ENCODE measurements at regions not wholly inside any gene's neighbourhood (a gene's known extent, or its start where the extent isn't known, plus 50 kb on each side); places are given as distances from the start of the nearest gene placed in this dataset.

GRCh38 chr14:28901631-28902030, 135.0 kb downstream of the FOXG1 start:
- Histone ChIP-seq H4K20me1 (replicated peaks; ENCODE audit: control insufficient read depth, insufficient read depth, low read length) (no peaks in the 10 kb centered on the region), H3K27me3 (ENCODE audit: control insufficient read depth in 2 of 2, insufficient read depth in 2 of 2, low read length in 2 of 2) (no peaks in the 10 kb centered on the region), H3K4me1 (replicated peaks in 1 of 2; ENCODE audit: control insufficient read depth in 2 of 2, insufficient read depth in 2 of 2, low read length in 2 of 2) (no peaks in the 10 kb centered on the region), H3K9me1 (ENCODE audit: control insufficient read depth, insufficient read depth, low read length) (no peaks in the 10 kb centered on the region), H3K9ac (ENCODE audit: insufficient read depth in 1 of 2, low read depth in 2 of 2, low read length in 2 of 2) (no peak overlapping the region), H3K79me2 (ENCODE audit: control insufficient read depth, insufficient read depth, low read length) (no peaks in the 10 kb centered on the region), H3K27ac (ENCODE audit: extremely low read depth, low read depth, low read length) (no peak overlapping the region), H3K4me3 (no peak overlapping the region), H3K9me3 (replicated peaks; ENCODE audit: control insufficient read depth, insufficient read depth, low read depth, low read length) (0 out of 2 replicates have a peak, but pooled peaks cover under 1% of the 10 kb centered on the region), H2AFZ (ENCODE audit: low read depth, low read length) (no peak overlapping the region), H3K4me2 (ENCODE audit: insufficient read depth, low read length) (no peak overlapping the region), H3K36me3 (ENCODE audit: control insufficient read depth, insufficient read depth, low read length) (no peaks in the 10 kb centered on the region)
- ChIA-PET POLR2A (no interaction called here), CTCF (ENCODE audit: low intra/inter-chr PET ratio) (no interaction called here)
- in situ Hi-C loops (cut with MboI) (no loop called here), intact Hi-C loops (cut with micrococcal nuclease) (no loop called here)
- TF ChIP-seq, protein P1, sequence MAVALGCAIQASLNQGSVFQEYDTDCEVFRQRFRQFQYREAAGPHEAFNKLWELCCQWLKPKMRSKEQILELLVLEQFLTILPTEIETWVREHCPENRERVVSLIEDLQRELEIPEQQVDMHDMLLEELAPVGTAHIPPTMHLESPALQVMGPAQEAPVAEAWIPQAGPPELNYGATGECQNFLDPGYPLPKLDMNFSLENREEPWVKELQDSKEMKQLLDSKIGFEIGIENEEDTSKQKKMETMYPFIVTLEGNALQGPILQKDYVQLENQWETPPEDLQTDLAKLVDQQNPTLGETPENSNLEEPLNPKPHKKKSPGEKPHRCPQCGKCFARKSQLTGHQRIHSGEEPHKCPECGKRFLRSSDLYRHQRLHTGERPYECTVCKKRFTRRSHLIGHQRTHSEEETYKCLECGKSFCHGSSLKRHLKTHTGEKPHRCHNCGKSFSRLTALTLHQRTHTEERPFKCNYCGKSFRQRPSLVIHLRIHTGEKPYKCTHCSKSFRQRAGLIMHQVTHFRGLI (CRISPR knock-in tag; IDR thresholded peaks at IDR 0.05): no peak
- TF ChIP-seq ZNF785 (CRISPR knock-in tag; IDR thresholded peaks at IDR 0.05): no peak
- no peak for TF ChIP-seq E2F4 (CRISPR knock-in tag; IDR thresholded peaks at IDR 0.05; ENCODE audit: low read depth)
- BruUV-seq (replicated peaks): no TSS peak
- FAIRE-seq (no peak), ATAC-seq (no peak), DNase-seq (ENCODE audit: extremely low read depth in 1 of 4, low spot score in 3 of 4) (no peak)
- 83% methylated on average over 1 of the region's 1 CpG for WGBS (ENCODE audit: insufficient coverage, low coverage, missing lambda C conversion rate)

- no peak for ATAC-seq
- POLR2A ChIA-PET: no interaction called here
- Histone ChIP-seq H3K9me1 (ENCODE audit: control insufficient read depth, insufficient read depth, low read length) (no peaks in the 10 kb centered on the region), H3K27me3 (ENCODE audit: control insufficient read depth in 2 of 2, insufficient read depth in 2 of 2, low read length in 2 of 2) (no peaks in the 10 kb centered on the region), H3K9ac (ENCODE audit: insufficient read depth in 1 of 2, low read depth in 2 of 2, low read length in 2 of 2) (no peak overlapping the region), H3K4me1 (replicated peaks in 1 of 2; ENCODE audit: control insufficient read depth in 2 of 2, insufficient read depth in 2 of 2, low read length in 2 of 2) (no peaks in the 10 kb centered on the region), H4K20me1 (replicated peaks; ENCODE audit: control insufficient read depth, insufficient read depth, low read length) (no peaks in the 10 kb centered on the region), H3K79me2 (ENCODE audit: control insufficient read depth, insufficient read depth, low read length) (no peaks in the 10 kb centered on the region), H3K9me3 (replicated peaks; ENCODE audit: control insufficient read depth, insufficient read depth, low read depth, low read length) (0 out of 2 replicates have a peak, but pooled peaks cover 2% of the 10 kb centered on the region), H2AFZ (ENCODE audit: low read depth, low read length) (no peak overlapping the region), H3K4me2 (ENCODE audit: insufficient read depth, low read length) (no peak overlapping the region), H3K4me3 (no peak overlapping the region), H3K27ac (ENCODE audit: extremely low read depth, low read depth, low read length) (no peak overlapping the region), H3K36me3 (ENCODE audit: control insufficient read depth, insufficient read depth, low read length) (no peaks in the 10 kb centered on the region)
- no peak for DNase-seq (ENCODE audit: extremely low read depth in 1 of 4, low spot score in 3 of 4)
- WGBS (ENCODE audit: insufficient coverage, low coverage, missing lambda C conversion rate): 63% methylated on average over 2 of the region's 2 CpGs
- CTCF ChIA-PET (ENCODE audit: low intra/inter-chr PET ratio): no interaction called here
- intact Hi-C loops (cut with micrococcal nuclease) (no loop called here), in situ Hi-C loops (cut with MboI) (no loop called here)
- no peak for FAIRE-seq
- TF ChIP-seq FOXK2 (conservative IDR thresholded peaks at IDR 0.05 in 1 of 2, IDR thresholded peaks at IDR 0.05 in 1 of 2; ENCODE audit: low read depth in 2 of 2): no peak
- TF ChIP-seq YY1 (IDR thresholded peaks at IDR 0.05; ENCODE audit: borderline replicate concordance in 1 of 3, control insufficient read depth in 1 of 3, extremely low read depth in 1 of 3, insufficient read depth in 3 of 3, insufficient read length in 1 of 3, insufficient replicate concordance in 2 of 3, low read depth in 1 of 3, low read length in 2 of 3): no peak
- no peak for TF ChIP-seq CBFA2T3 (IDR thresholded peaks at IDR 0.05)
- TF ChIP-seq CEBPB (tag; IDR thresholded peaks at IDR 0.05): 0 out of 2 replicates have a peak, but pooled peaks have one; percentile 11
- TF ChIP-seq BCOR (IDR thresholded peaks at IDR 0.05): no peak
- TF ChIP-seq, protein P2, sequence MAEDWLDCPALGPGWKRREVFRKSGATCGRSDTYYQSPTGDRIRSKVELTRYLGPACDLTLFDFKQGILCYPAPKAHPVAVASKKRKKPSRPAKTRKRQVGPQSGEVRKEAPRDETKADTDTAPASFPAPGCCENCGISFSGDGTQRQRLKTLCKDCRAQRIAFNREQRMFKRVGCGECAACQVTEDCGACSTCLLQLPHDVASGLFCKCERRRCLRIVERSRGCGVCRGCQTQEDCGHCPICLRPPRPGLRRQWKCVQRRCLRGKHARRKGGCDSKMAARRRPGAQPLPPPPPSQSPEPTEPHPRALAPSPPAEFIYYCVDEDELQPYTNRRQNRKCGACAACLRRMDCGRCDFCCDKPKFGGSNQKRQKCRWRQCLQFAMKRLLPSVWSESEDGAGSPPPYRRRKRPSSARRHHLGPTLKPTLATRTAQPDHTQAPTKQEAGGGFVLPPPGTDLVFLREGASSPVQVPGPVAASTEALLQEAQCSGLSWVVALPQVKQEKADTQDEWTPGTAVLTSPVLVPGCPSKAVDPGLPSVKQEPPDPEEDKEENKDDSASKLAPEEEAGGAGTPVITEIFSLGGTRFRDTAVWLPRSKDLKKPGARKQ (CRISPR knock-in tag; IDR thresholded peaks at IDR 0.05): no peak
- no peak for TF ChIP-seq ZNF445 (CRISPR knock-in tag; IDR thresholded peaks at IDR 0.05; ENCODE audit: low read depth)
- no peak for TF ChIP-seq CBX2 (IDR thresholded peaks at IDR 0.05; ENCODE audit: insufficient read depth, low read length, poor library complexity, severe bottlenecking)
- no TSS peak for BruUV-seq (replicated peaks)
Measured at GRCh38 chr14:28902930-28903329, 136.3 kb downstream of the FOXG1 start.
